Mucosa of gallbladder (tissue), 1 donor: ENCODE measurements at regions not wholly inside any gene's neighbourhood (a gene's known extent, or its start where the extent isn't known, plus 50 kb on each side); places are given as distances from the start of the nearest gene placed in this dataset.

ENCODE experiments used
- DNase-seq: peaks from one replicate; pipeline ENCODE4 v3.0.0-alpha.2; 2020; ENCODE audit warnings: low spot score
- donor health status: DM: no; HTN: no; CAD: no.

DNA sequence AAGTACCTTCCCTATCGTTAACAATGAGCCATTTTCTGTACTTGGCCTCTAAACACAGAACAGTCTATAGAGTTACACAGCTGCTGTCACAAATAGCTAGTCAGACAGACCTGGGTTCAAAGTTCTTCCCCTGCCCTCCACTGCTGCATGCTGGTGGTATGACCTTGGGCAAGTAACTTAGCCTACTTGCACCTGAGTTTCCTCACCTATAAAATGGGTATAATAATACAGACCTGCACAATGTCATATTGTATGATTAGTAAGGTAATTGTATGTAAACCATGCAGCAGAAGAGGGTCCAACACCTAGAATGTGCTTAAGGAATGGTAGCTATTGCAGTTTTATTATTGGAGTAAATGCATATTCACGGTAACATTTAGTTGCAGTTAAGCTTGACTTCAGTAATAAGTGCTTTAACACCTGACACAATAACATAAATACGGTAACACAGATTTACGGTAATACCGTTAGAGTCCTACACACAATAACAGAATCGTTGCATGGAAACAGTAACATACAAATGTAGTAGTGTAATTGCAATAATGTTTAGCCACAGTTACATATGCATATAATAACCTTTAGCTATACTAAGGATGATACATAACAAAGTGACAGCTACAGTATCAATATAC lies 193.3 kb upstream of the CSF3R start:
- DNase-seq = no peak

DNA sequence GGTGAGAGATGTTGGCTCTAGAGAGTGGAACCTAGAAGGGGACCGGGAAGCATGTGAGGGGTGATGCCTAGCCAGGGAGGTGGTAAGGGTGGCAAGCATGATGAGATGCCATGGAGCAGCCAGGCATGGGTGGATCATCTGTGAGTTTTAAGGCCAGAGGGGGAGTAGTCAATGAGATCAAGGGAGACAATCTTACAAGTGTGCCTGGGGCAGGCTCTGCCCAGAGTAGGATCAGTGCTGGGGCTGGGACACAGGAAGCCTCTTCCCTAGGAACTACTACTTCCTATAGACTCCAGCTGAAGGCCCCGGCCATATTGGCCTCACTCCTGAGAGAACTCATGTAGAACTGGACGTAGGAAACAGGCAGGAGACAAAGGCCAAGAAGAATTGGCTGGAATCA lies 192.4 kb upstream of the CSF3R start:
- no peak for DNase-seq

DNA sequence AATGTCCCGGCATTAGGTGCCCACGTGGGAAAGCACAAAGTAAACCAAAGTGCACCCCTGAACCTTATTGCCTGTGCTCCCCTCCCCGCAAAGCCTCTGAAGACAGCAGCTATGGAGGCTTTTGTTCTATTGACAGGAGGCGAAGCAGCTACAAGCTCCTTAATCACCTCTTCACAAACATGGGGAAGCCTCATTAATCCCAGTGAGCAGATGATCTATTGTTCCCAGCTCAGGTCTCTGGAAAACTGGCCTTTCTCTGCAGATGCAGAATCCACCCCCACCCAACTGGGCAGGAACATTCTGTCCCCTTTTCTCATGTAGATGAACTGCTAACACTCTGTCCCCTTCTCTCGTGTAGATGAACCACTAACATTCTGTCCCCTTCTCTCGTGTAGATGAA lies 190.5 kb upstream of the CSF3R start:
- no peak for DNase-seq

DNA sequence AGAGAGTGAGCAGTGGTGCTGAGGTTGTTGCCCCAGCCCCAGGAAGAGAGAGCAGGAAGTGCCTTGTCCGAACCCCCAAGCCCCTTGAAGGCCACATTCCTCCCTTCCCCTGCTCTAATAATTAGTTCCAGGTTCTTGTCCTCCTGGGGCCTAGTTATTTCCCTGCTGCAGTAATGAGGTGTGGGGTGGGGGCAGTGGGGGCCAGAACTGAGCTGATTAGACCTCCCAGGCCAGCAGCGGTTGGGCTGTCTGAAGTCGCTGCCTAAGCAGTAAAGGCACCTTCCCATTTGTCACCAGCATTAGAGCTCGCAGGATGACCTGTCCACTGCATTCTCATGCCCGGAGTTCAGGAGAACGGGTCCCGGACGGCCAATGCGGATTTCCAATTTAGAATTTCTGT lies 186.5 kb upstream of the CSF3R start:
- no peak for DNase-seq

DNA sequence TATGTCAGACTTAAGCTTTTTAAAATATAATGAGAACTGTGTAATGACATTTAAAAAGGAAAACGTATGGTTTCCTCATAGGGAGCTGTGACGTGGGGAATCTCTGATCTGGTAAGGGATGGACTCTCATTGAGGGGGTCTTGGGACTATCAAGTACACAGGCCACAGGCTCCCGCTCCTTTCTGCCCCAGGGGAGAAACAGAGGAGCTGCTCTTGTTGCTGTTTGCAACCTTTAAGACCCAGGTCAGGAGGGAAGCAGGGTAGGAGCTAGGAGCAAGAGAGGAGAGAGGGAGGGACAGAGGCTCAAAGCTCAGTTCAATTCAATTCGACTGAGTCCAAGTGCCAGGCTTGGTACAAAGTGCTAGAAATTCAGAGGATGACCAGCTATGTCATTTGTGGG lies 185.1 kb upstream of the CSF3R start:
- DNase-seq = no peak

DNA sequence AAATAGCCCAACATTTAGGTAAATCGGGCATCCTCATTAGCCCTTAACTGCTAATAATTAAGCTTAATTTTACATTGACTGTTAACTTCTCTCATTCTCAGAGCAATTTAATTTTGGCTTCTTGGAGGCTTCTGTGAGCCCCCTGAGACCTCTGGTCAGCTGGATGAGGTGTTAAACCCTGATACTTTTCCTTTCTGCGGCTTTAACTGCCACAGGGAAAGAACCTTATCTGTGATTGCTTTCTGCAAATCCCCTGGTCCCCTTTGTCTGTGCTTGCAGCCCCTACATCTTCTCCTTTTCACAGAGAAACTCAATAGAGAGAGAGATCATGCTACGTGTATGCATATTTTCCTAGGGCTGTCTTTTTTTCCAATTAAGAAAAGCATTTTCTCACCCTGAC lies 184.5 kb upstream of the CSF3R start:
- DNase-seq = no peak

DNA sequence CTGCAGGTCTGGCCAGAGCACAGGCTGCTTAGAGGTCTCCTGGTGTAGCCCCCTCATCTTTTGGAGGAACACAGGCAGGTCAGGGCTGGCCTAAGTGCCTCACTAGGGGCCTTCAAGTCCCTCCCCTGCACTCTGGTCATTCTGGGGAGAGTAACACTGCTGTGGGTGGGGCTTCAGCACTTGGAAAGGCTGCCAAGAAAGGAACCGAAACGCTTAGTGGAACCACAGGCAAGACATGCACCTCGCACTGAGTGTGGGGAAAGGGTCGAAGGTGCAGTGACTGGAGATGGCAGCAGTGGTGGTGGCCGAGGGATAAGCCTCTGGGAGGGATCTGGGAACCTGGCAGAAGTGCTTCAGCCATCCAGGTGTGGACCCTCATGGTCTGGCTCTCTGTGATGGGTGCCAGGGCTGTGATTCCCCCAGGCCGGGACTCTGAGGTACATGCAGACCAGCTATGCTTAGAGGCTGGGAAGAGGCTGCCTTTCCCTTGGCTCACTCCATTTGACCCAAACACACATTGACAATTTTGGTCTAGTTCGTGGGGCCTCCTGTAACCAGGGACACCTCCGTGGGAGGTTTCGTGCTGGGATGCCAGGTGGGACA lies 182.9 kb upstream of the CSF3R start:
- no peak for DNase-seq

DNA sequence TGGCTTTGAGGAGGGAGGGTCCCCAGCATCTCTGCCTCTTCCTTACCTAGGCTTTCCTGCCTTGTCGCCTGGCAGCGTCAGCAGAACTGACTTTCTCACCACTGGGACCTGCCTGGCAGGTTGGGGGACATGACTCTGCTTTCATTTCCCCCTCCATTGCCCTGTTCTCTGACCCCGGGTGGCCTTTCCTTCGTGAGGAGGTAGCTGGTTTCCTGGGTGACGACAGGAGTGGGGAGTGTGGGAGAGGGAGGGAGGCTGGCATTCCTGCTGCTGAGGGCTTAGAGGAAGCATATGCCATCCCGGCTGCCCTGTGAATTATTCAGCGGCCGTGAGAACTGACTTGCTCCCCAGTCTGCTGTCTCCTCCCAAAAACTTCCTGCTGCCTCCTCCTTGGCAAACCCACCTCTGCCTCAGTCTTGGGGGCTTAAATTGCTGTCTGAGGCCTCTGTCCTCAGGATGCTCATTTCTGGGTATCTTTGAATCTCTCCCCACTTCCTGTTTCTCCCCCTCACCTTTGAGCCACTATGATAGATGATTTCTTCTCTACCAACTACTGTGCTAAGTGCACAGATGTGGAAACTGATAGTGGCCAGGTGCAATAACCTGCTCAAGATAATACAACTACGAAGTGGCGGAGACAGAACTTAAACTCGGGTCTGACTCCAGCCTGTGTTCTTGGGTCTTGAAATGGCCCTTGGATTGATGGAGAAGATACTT lies 182.0 kb upstream of the CSF3R start:
- DNase-seq = no peak

DNA sequence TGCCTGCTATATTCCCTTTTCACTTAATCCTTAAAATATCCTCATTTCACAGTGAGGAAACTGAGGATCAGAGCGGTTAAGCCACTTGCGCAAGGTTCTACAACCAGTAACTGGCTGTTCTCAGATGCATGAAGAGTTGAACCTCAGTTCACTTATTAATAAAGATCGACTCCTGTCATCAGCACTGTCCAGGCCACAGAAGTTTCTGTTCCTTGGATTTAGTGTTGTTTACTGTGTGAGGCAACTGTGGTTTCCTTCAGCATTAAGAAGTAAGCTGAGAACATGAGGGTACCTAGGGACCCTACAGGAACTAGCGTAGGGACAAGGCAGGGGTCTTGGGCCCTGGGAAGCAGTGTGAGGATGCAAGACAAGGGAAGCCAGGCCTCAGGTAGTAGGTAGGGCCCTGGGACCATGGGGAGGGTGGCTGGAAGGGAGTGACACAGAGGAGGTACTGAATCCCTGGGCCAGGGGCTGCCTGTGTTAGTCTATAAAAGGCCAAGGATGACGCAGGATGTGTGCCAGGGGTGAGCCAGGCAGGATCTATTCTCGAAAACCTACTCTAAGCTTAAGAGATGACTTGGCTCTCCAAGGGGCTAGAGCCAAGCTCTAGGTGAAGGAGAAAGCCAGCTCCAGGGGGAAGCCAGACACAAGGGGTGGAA lies 181.2 kb upstream of the CSF3R start:
- DNase-seq = no peak

DNA sequence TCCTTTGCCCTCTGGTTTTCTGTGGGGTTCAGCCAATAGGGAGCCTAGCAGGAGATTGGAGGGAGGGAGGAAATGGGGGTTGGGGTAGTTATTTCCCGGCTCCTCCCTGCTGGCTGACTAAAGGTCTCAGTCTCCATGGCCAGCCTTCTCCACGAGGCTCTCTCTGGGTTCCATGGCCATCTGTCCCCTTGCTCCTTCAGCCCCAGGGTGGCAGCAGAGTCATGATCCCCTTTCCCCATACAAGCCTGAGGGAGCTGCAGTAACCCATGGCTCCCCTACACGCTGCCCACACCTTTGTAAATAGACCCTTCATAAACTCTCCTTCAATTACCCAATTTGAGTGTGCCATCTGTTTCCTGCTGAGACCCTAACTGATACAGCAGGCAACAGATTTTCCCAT lies 176.1 kb upstream of the CSF3R start:
- no peak for DNase-seq

DNA sequence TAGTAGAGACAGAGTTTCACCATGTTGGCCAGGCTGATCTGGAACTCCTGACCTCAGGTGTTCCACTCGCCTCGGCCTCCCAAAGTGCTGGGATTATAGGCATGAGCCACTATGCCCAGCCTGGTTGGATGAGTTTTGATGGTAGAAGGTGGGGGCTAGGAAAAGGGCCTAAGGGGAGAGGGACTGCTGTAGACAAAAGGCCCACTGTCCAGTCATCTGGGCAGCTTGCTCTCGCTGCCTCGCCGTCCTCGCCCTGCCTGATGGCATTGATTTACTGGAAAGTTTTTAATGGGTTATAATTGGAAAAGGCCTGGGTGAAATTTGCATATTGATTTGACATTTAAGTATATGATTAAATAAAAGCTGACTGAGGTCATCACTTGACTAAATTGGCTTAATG lies 175.1 kb upstream of the CSF3R start:
- DNase-seq = no peak

DNA sequence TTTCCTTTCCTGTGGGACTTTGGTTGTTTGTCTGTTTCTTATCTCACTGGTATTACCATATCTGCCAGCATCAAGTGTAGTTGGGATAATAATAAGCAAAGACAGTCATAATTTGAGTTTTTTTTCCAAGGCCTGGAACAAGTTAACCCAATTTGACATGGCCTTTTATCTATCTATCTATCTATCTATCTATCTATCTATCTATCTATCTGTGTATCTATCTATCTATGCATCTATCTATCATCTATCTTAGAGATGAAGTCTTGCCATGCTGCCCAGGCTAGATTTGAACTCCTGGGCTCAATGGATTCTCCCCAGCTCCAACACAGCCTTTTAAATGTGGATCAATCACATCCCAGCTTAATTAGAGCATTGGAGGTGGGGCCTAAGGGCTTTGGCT lies 174.1 kb upstream of the CSF3R start:
- DNase-seq = no peak

DNA sequence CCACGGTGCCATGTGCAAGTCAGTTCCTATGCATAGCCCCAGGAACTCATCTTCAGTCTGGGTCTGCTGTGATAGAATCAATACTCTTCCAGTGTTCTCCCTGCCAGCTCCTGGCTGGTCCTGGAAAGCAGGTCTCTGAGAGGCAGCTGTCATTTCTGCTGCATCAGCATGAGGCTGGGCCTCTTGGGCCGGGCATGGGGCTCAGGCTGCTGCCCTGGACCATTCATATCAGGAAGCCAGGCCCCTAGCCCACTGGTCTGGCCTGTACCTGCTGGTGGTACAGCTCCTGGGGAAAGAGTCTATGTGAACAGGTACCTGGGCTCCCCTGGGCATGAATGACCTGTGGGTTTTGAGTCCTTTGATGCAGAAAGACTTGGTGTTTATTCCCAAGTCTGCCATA lies 173.6 kb upstream of the CSF3R start:
- no peak for DNase-seq

DNA sequence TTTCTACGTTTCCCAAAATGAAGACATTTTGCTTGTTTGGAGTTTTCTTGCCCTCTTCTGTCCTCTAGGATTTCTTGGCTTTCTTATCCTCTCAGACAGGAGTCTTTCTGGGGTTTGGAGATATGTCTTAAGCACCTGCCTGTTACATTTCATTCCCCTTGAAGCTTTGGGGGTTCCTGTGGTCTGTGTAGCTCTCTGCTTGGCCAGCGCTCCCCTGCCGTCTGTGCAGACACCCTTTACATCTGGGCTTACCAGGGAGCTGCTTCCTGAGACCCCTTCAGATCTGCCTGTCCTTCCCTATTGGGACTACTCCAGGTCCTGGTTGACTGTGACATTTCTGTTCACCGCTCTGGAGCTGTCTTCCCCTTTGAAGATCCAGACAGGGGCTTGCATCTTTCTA lies 171.9 kb upstream of the CSF3R start:
- DNase-seq = no peak

DNA sequence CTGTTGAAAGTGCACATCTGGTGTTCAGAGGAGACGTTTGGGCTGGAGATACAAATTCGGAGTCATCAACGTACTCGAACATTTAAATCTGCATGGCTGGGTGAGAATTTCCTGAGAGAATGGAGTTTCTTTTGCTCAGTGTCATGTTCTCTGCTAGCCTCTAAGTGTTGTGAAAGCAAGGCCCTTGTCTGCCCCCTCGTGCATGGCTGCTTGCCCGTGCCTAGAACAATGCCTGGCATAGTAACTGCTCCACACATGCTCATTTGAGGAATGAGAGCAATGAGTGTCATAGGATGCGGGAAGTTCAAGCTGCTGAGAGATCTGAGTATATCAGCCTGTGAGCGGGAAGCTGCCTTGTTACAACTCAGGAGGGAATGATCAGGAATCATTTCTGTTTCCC lies 171.1 kb upstream of the CSF3R start:
- no peak for DNase-seq

DNA sequence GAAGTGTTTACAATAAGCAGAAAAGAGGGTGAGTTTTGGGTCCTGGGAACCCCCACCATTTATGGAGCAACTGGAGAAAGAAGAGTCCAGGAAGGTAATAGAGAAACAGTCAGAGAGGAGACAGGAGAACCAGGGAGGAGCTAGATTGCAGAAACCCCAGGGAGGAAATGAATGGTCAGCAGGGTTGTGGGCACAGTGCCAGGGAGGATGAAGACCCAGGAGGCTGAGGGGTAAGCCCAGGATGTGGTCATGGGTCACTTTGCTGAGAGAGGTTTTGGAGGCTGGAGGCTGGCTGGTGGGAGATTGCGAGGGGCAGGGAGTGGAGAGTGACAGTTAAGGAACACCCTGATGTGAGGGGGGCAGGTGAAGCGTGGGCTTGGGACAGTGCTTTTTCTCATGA lies 169.9 kb upstream of the CSF3R start:
- no peak for DNase-seq

DNA sequence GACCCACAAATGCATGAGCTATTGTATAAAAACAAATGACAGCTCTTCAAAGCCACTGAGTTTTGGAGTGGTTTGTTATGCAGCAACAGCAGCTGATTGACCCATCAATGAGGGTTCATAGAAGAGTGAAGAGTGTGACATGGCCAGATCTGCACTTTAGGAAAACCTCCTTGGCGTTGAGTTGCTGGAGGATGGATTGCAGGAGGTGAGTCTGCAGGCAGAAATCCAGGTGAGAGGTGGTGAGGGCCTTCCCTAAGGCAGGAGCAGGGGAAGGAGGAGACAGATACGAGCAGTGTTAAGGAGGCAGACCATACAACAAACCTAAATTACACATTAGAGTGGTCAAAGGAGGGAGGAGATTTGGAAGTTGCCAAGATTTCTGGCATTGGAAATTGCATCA lies 169.3 kb upstream of the CSF3R start:
- DNase-seq = no peak

DNA sequence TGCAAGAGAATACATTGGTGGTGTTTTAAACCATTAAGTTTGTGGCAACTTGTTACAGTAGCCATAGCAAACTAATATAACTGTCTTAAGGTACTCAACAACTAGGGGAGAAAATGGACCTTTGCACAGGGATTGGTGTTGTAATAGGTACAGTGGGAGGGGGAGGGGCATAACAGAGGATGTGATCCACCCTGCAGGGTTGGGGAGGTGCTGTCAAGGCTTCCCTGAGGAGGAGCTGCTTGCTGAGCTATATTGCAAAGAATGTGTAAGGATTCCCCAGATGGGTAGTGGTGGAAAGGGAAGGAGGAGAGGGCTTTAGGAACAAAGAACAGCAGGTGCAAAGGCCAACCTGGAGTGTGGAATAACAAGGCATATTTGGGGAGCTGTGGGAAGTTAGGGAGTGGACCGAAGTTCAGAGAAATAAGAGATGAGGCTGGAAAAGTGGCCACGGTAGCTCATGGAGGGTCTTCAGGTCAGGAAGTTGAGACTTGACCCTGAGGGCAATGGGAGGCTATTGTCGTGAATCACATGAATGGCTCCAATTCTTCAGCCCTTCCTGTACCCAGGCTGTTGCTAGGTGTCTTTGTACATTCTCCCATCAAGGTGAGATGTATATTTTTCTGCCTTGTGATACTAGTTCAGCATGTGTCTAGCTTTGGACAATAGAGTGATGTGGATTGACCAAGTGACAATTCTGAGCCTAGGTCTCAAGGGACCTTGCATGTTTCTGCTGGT lies 168.6 kb upstream of the CSF3R start:
- DNase-seq = no peak

DNA sequence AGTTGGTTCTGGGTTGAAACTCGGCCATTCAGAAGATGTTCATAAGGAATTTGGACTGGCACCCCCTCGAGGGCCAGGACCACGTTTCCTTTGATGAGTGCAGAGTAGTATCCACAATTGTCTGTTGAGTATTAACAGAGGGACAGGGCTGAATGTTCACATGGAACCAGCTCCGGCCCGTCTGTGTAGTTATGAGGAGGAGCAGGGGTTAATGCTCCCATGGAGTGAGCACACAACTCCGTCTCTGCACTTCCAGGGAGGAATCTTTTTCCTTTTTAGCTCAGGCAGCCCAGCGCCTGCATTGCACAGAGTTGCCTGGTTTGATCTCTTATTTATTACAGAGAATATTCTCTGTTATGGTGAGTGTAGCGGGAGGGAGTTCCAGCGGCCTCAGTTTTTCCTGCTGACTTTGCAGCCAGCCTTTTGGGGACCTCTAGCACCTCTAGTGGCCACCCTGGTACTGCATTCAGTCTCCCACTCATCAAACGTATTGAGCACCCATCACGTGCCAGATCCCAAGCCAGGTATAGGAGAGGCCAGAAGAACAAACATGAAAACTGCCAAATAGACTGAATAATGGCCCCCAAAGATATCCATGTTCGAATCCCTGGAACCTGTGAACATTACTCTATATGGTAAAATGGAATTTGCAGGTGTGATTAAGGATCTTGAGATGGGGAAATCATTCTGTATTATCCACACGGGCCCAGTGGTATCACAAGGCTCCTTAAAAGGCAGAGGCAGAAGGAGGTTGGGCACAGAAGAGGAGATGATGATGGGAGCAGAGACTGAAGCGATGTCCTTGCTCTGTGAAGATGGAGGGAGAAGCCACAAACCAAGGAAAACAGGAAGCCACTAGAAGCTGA lies 167.7 kb upstream of the CSF3R start:
- peak; percentile 64 for DNase-seq

DNA sequence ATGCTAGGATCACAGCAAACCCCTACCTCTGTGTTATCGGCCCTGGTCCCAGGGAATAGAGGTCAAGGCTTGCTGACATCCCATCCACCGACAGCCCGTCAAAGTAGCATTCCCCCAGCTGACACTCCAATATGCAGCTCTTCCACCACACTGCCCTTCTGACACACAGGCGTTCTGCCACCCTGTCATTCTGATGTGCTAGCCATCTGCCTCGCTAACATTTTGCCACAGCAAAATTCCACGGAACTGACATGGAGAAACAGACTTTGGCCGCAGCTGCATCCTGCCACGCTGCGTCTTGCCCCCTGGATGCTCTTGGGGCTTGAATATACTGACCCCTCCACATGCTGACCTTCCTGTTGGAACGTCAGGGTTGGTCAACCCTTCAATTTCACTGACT lies 163.2 kb upstream of the CSF3R start:
- no peak for DNase-seq

DNA sequence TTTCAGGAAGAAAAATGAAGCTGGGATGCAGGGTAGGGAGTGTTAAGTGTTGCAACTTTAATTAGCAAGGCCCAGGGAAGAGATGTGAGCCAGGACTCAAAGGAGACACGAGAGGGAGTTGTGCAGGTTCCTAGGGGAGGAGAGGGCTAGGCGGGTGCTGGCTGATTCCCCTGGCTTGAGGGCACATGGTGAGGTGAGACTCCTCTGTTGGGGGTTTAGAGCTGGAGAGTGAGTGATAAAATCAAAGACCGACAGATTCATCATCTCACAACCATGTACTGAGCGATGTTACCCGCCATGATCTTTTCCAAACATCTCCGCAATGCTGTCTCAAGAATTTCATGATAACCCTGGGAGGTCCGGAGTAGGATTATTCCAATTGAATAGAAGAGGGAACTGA lies 161.8 kb upstream of the CSF3R start:
- no peak for DNase-seq
